Fibroblast of skin of left biceps (primary cell): ENCODE measurements at regions not wholly inside any gene's neighbourhood (a gene's known extent, or its start where the extent isn't known, plus 50 kb on each side); places are given as distances from the start of the nearest gene placed in this dataset.
A peak's percentile ranks its signal among the peaks of the same experiment; 100 is the strongest.

Source experiments
- DNase-seq, 2 experiments: peaks; one replicate each; pipeline ENCODE4 v3.0.0-alpha.2; 2013; ENCODE audit warnings: low read depth in 2 of 2

- peak; percentile 66 for DNase-seq
Observed at GRCh38 chr9:108551030-108551841, 304.6 kb downstream of the ACTL7B start.

GRCh38 chr9:108550106-108550505 lies 305.7 kb downstream of the ACTL7B start:
- no peak for DNase-seq

- no peak for DNase-seq
Observed at GRCh38 chr9:108549184-108549583, 306.6 kb downstream of the ACTL7B start.

- DNase-seq: no peak
Observed at GRCh38 chr9:108547411-108548135, 308.2 kb downstream of the ACTL7B start.

DNA sequence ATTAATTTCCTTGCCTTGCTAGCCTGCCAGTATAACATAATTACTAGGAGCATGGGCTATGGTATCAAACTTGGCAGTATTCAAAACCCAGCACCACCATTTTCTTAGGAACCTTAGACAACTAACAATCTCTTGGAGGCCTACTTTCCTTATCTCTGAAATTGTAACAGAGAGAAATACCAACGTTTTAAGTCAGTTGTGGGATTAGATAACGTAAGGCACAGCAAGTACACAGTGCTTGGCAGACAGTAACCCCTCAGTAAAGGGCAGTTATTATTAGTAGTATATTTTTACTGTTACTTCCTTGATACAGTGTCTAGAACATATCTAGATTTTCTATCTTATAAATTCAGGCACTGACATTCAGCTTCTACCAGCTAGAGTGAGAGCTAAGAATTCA lies 309.6 kb downstream of the ACTL7B start:
- no peak for DNase-seq

DNA sequence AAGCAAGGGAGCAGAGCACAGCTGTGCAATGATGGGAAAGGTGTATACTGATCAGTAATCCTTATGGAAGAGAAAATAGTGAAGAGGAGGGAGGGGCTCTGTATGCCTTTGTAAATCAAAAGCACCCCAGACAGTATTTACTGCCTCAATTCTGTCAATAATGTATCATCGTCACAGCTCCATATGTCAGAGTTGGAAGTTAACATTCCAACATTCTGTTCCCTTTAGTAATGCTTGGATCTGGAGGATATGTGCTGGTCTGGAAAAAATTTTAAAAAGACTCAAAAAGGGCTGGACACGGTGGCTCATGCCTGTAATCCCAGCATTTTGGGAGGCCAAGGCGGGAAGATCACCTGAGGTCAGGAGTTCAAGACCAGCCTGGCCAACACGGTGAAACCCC lies 310.4 kb downstream of the ACTL7B start:
- no peak for DNase-seq

GRCh38 chr9:108544866-108545265 lies 310.9 kb downstream of the ACTL7B start:
- DNase-seq: no peak

- DNase-seq: no peak
Observed at GRCh38 chr9:108543251-108543778, 312.5 kb downstream of the ACTL7B start.

DNA sequence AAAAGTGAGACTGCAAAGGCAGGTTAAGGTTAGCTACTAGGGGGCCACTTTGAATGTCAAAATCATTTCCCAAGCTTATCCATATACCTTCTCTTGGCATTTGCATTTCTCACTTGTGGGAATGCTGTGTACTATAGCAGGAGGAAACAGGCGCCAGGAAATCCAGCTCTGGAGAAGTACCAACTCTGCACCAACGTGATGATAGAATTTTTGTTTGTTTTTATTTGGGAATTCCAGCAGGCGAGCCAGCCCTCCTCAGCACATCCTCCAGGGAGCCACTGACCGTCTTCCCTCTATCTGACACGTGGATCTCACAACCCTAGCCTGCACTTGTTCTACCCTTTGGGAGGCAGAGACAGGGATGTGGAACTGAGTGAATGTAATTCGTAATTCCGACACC lies 318.0 kb downstream of the ACTL7B start:
- DNase-seq: no peak

- no peak for DNase-seq
Observed at GRCh38 chr9:108536836-108537601, 318.8 kb downstream of the ACTL7B start.

- no peak for DNase-seq
Observed at GRCh38 chr9:108535526-108535925, 320.3 kb downstream of the ACTL7B start.

- peak; percentile 51 to 59 for DNase-seq
Observed at GRCh38 chr9:108534741-108535140, 321.0 kb downstream of the ACTL7B start.

- DNase-seq: no peak
Observed at GRCh38 chr9:108530141-108530540, 325.6 kb downstream of the ACTL7B start.

DNA sequence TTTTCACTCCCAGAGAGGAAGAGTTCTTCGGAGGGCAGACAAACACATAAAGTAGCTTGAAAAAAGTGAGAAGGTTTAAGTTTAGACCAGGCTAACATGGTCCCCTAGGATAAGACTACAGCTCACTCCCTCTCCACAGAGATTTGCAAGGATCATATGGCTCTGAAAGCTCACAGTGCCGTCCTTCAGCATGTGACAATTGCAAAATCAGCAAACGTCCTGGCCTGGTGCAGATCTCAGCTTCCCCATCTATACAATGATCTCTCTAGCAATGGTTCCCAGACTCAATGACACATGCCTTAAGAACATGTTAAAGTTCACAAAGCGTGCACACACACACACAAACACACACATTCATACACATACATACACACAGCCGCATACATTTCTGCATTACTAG lies 327.6 kb downstream of the ACTL7B start:
- DNase-seq: no peak

DNA sequence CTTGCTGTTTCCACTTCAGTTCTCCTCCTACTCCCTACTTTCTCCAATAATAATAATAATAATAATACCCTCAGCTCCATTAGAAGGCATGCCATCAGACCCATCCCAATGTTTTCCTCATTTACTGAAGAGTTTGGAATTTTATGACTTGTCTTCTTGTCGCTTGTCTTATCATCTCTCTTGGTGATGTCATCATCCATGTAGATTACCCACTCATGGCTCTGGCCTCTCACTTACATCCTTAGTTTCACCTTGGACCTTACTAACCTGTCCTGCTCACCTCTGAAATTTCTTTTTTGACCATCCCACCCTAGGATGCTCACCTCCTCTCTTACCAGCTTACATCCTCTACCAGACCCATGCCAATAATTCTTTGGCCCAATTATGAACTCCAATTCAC lies 329.3 kb downstream of the ACTL7B start:
- no peak for DNase-seq

DNA sequence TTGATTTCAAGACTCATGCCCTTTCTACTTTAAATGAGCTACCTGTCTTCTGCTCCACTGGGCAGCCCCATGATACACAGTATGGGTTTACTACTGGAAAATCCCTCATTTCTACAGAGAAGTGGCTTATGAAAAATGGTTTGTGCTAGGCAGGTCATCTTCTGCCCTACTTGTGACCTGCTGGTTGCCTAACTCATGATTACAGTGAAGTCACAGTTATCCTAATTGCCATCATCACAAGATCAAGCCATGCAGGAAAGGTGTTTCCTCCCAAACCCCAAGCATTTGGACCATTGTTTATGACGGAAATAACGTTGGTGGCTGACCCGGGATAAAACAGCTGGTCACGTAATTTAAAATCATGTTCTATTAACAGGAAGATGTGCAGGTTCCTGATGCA lies 330.6 kb downstream of the ACTL7B start:
- no peak for DNase-seq

DNA sequence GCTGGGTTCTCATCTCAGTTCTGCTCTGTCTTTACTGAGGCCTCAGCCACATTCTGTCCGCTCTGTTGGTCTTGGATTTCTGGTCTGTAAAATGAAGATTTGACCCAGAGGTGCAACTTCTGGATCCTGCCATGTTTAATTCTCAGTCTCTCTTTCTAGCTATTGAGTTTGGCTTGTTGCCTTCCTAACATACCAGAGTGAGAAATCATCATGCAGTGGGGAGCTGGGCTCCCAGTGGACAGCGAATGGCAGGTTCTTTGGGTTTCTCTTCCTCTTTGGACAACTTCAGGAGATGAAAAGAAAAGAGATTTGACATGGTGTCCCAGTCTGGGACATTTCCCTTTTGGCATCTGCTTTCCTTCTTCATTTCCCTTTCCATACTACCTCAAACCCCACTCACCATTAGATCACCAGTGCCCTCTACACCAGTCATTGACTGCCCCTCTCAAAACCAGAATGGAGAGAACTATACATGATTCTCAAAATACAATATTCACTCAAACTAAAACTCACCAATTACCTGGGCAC lies 334.7 kb downstream of the ACTL7B start:
- DNase-seq: peak in 1 of 2 experiments; percentile 31

- no peak for DNase-seq
Observed at GRCh38 chr9:108519437-108519836, 336.3 kb downstream of the ACTL7B start.

- DNase-seq: no peak
Observed at GRCh38 chr9:108517651-108518365, 338.0 kb downstream of the ACTL7B start.

DNA sequence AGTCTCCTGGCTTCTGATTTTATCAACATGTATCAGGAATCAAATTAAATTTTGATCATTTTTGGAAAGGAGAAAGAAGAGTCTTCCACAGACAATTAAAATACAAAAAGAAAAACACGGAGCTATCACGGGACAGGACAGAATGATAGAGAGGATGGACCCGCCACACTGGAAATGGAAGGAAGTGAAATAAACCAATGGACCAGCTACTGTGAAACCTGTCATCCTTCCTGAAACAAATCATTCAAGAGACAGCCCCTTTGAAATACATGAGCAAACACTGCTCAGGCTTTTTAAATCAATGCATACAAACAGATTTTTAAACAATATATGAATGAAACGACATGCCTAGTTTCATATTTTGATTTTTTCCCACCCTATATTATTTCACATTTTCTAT lies 339.4 kb downstream of the ACTL7B start:
- no peak for DNase-seq

DNA sequence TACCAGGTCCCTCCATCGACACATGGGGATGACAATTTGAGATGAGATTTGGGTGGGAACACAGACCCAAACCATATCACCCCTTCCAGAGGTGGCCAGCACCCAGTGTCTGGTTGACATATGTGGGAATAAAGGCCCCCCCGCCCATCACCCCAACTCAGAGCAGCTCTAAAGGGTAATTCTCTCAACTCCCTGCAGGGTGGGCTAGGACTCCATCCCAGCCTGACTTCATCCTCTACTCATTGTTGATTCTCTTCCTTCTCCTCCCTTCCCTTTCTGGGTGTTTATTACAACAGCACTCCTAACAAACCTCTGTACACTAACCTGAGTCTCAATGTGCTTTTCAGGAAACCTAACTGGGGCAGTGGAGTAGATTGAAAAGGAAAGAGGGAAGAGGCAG lies 339.9 kb downstream of the ACTL7B start:
- DNase-seq: no peak
